ENCODE measurements at regions not wholly inside any gene's neighbourhood (a gene's known extent, or its start where the extent isn't known, plus 50 kb on each side); places are given as distances from the start of the nearest gene placed in this dataset.

DNA sequence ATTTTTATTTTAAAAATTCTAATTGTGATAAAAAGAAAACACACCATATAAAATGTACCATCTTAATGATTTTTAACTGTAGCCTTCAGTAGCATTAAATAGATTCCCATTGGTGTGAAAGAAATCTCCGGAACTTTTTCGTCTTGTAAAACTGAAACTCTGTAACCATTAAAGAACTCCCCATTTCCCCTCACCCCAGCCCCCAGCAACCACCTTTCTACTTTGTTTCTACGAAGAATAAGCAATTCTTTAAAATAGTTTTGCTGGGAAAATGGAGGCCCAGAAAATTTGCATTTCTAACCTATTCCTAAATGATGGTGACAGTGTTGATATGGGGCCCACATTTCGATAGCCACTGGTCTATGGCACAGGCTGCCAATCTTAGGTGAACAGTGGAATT is 305.4 kb upstream of the PFKP start:
- H3K27me3 ChIP-seq = no peaks in the 10 kb centered on the region
- H3K27ac ChIP-seq = no peak overlapping the region
- TF ChIP-seq POLR2A (IDR thresholded peaks at IDR 0.05) = no peak
- TF ChIP-seq POLR2AphosphoS5 (IDR thresholded peaks at IDR 0.05) = no peak
- TF ChIP-seq, protein P1, sequence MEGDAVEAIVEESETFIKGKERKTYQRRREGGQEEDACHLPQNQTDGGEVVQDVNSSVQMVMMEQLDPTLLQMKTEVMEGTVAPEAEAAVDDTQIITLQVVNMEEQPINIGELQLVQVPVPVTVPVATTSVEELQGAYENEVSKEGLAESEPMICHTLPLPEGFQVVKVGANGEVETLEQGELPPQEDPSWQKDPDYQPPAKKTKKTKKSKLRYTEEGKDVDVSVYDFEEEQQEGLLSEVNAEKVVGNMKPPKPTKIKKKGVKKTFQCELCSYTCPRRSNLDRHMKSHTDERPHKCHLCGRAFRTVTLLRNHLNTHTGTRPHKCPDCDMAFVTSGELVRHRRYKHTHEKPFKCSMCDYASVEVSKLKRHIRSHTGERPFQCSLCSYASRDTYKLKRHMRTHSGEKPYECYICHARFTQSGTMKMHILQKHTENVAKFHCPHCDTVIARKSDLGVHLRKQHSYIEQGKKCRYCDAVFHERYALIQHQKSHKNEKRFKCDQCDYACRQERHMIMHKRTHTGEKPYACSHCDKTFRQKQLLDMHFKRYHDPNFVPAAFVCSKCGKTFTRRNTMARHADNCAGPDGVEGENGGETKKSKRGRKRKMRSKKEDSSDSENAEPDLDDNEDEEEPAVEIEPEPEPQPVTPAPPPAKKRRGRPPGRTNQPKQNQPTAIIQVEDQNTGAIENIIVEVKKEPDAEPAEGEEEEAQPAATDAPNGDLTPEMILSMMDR (IDR thresholded peaks at IDR 0.05) = no peak
- no peak for TF ChIP-seq EP300 (IDR thresholded peaks at IDR 0.05; ENCODE audit: low read depth)
- intact Hi-C loops (cut with DNase I; ENCODE audit: low total_unique reads) (no loop called here), in situ Hi-C loops (cut with MboI; ENCODE audit: low pct_ligation_motif_present in 1 of 4, low pct_unique_long_range_greater_than_20kb in 1 of 4, low sequenced_read_pairs in 3 of 4) (no loop called here)
- H3K4me3 ChIP-seq = no peak overlapping the region
- 77 to 79% methylated on average over 4 of the region's 4 CpGs for WGBS, 2 donors (ENCODE audit: low coverage in 1 of 2)
- H3K36me3 ChIP-seq = no peaks in the 10 kb centered on the region
- H3K4me1 ChIP-seq = no peaks in the 10 kb centered on the region
- H3K9me3 ChIP-seq = no peaks in the 10 kb centered on the region
- DNase-seq = no peak

DNA sequence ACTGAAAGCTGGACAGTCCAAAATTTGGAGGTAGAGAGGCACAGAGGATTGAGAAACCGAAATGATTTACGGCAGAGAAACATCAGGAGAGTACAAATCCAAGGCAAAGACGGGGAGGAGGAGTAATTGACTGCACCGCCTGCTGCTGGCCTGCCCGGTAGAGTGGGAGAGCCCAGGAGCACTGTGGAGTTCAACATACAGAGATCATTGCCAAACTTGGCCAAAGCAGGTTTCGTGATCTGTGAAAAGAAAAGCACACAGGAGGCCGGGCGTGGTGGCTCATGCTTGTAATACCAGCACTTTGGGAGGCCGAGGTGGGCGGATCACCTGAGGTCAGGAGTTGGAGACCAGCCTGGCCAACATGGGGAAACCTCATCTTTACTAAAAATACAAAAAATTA is 306.0 kb upstream of the PFKP start:
- intact Hi-C loops (cut with DNase I; ENCODE audit: low total_unique reads) (no loop called here), in situ Hi-C loops (cut with MboI; ENCODE audit: low pct_ligation_motif_present in 1 of 4, low pct_unique_long_range_greater_than_20kb in 1 of 4, low sequenced_read_pairs in 3 of 4) (no loop called here)
- H3K4me1 ChIP-seq = no peaks in the 10 kb centered on the region
- no peaks in the 10 kb centered on the region for H3K27me3 ChIP-seq
- H3K36me3 ChIP-seq = no peaks in the 10 kb centered on the region
- 83 to 86% methylated on average over 4 to 10 of the region's 10 CpGs for WGBS, 2 donors (ENCODE audit: low coverage in 1 of 2)
- TF ChIP-seq POLR2AphosphoS5 (IDR thresholded peaks at IDR 0.05) = no peak
- TF ChIP-seq, protein P1 (IDR thresholded peaks at IDR 0.05) = no peak
- TF ChIP-seq POLR2A (IDR thresholded peaks at IDR 0.05) = no peak
- no peak for TF ChIP-seq EP300 (IDR thresholded peaks at IDR 0.05; ENCODE audit: low read depth)
- H3K9me3 ChIP-seq = no peaks in the 10 kb centered on the region
- no peak overlapping the region for H3K27ac ChIP-seq
- DNase-seq = no peak
- no peak overlapping the region for H3K4me3 ChIP-seq

DNA sequence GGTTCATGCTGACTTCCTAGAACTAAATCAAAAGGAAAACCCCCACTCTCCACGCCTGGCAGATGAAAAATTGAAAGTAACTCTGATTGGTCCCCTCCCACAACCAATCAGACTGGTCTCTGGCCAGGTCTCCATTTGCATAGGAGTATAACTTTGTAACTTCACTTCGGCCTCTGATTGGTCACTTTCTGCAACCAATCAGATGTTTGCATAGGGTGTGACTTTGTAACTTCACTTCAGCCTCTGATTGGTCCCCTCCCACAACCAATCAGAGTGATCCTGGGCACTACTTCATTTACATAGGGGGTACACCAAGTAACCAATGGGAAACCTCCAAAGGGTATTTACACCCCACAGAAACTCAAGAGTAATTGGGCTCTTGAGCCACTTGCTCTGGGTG is 306.6 kb upstream of the PFKP start:
- no peaks in the 10 kb centered on the region for H3K4me1 ChIP-seq
- intact Hi-C loops (cut with DNase I; ENCODE audit: low total_unique reads) (no loop called here), in situ Hi-C loops (cut with MboI; ENCODE audit: low pct_ligation_motif_present in 1 of 4, low pct_unique_long_range_greater_than_20kb in 1 of 4, low sequenced_read_pairs in 3 of 4) (no loop called here)
- WGBS, 2 donors (ENCODE audit: low coverage in 1 of 2) = 60% methylated on average over 2 of the region's 2 CpGs; no CpG with 5 or more reads in 1 of the 2 donors
- no peaks in the 10 kb centered on the region for H3K27me3 ChIP-seq
- H3K27ac ChIP-seq = no peak overlapping the region
- no peak for DNase-seq
- no peaks in the 10 kb centered on the region for H3K36me3 ChIP-seq
- no peak overlapping the region for H3K4me3 ChIP-seq
- H3K9me3 ChIP-seq = no peaks in the 10 kb centered on the region
- TF ChIP-seq POLR2A (IDR thresholded peaks at IDR 0.05) (no peak), POLR2AphosphoS5 (IDR thresholded peaks at IDR 0.05) (no peak), EP300 (IDR thresholded peaks at IDR 0.05; ENCODE audit: low read depth) (no peak)
- TF ChIP-seq, protein P1 (IDR thresholded peaks at IDR 0.05) = no peak

DNA sequence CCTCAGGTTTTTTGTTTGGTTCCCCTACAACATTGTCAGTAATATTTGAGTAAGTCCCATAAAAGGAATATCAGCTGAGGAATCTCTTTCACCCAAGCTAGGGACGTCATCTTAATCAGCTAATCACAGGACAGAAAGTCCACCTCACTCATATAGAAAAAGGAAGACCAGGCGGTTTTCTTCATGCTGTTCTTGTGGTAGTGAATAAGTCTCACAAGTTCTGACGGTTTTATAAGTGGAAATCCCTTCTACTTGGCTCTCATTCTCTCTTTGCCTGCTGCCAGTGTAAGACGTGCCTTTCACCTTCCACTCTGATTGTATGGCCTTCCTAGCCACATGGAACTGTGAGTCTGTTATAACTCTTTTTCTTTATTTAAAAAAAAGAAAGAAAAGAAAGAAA is 308.1 kb upstream of the PFKP start:
- Histone ChIP-seq H3K4me1 (no peaks in the 10 kb centered on the region), H3K9me3 (no peaks in the 10 kb centered on the region), H3K4me3 (no peak overlapping the region), H3K27ac (no peak overlapping the region), H3K27me3 (no peaks in the 10 kb centered on the region), H3K36me3 (no peaks in the 10 kb centered on the region)
- intact Hi-C loops (cut with DNase I; ENCODE audit: low total_unique reads) (no loop called here), in situ Hi-C loops (cut with MboI; ENCODE audit: low pct_ligation_motif_present in 1 of 4, low pct_unique_long_range_greater_than_20kb in 1 of 4, low sequenced_read_pairs in 3 of 4) (no loop called here)
- WGBS, 2 donors (ENCODE audit: low coverage in 1 of 2) = 29 to 35% methylated on average over 3 to 4 of the region's 4 CpGs
- no peak for TF ChIP-seq EP300 (IDR thresholded peaks at IDR 0.05; ENCODE audit: low read depth)
- DNase-seq = no peak

DNA sequence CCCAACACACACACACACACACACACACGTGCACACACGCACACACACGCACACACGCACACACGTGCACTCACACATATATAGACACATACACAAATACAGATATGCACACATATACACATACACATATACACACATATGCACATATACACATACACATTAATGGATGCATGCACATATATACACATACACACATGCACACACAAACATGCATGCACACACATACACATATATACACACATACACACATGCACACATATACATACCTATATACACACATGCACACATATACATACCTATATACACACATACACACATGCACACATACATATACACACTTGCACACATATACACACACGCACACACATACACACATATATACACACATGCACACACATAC is 312.4 kb upstream of the PFKP start:
- Histone ChIP-seq H3K36me3 (no peaks in the 10 kb centered on the region), H3K27me3 (no peaks in the 10 kb centered on the region), H3K9me3 (no peaks in the 10 kb centered on the region), H3K27ac (no peak overlapping the region), H3K4me3 (no peak overlapping the region), H3K4me1 (no peaks in the 10 kb centered on the region)
- no peak for TF ChIP-seq POLR2A (IDR thresholded peaks at IDR 0.05)
- TF ChIP-seq EP300 (IDR thresholded peaks at IDR 0.05; ENCODE audit: low read depth) = no peak
- no peak for TF ChIP-seq POLR2AphosphoS5 (IDR thresholded peaks at IDR 0.05)
- TF ChIP-seq, protein P1 (IDR thresholded peaks at IDR 0.05) = no peak
- DNase-seq = no peak
- 59 to 90% methylated on average over 1 to 6 of the region's 6 CpGs for WGBS, 2 donors (ENCODE audit: low coverage in 1 of 2)
- intact Hi-C loops (cut with DNase I; ENCODE audit: low total_unique reads) (no loop called here), in situ Hi-C loops (cut with MboI; ENCODE audit: low pct_ligation_motif_present in 1 of 4, low pct_unique_long_range_greater_than_20kb in 1 of 4, low sequenced_read_pairs in 3 of 4) (no loop called here)
